Fibroblast of lung (primary cell): ENCODE measurements at regions not wholly inside any gene's neighbourhood (a gene's known extent, or its start where the extent isn't known, plus 50 kb on each side); places are given as distances from the start of the nearest gene placed in this dataset.

Experiments
- EZH2 ChIP-seq: IDR thresholded peaks from 2 replicates; pipeline ENCODE4 v1.5.1; 2012; ENCODE audit warnings: low read length, control low read depth, mild to moderate bottlenecking; ENCODE audit errors: missing control alignments
- TF ChIP-seq, protein P1 (sequence below), 2 donors: IDR thresholded peaks in 1 of 2; conservative IDR thresholded peaks in 1 of 2; 1 replicate in 1 of 2; 2 replicates in 1 of 2; pipeline ENCODE4 v1.5.1; 2011 to 2012; ENCODE audit warnings: low read length in 2 of 2, control low read depth in 1 of 2, inconsistent platforms in 1 of 2, low read depth in 1 of 2, mild to moderate bottlenecking in 1 of 2

- TF ChIP-seq, protein P1, sequence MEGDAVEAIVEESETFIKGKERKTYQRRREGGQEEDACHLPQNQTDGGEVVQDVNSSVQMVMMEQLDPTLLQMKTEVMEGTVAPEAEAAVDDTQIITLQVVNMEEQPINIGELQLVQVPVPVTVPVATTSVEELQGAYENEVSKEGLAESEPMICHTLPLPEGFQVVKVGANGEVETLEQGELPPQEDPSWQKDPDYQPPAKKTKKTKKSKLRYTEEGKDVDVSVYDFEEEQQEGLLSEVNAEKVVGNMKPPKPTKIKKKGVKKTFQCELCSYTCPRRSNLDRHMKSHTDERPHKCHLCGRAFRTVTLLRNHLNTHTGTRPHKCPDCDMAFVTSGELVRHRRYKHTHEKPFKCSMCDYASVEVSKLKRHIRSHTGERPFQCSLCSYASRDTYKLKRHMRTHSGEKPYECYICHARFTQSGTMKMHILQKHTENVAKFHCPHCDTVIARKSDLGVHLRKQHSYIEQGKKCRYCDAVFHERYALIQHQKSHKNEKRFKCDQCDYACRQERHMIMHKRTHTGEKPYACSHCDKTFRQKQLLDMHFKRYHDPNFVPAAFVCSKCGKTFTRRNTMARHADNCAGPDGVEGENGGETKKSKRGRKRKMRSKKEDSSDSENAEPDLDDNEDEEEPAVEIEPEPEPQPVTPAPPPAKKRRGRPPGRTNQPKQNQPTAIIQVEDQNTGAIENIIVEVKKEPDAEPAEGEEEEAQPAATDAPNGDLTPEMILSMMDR (conservative IDR thresholded peaks at IDR 0.05 in 1 of 2, IDR thresholded peaks at IDR 0.05 in 1 of 2; ENCODE audit: low read depth in 1 of 2, low read length in 2 of 2): no peak
- no peak for TF ChIP-seq EZH2
These were observed 101.8 kb upstream of the TAF11L2 start for GRCh38 chr5:17396247-17396646.
